Liver (tissue), 8 donors: ENCODE measurements at regions not wholly inside any gene's neighbourhood (a gene's known extent, or its start where the extent isn't known, plus 50 kb on each side); places are given as distances from the start of the nearest gene placed in this dataset.

Experiments used
- DNase-seq: peaks from one replicate; pipeline ENCODE4 v3.0.0-alpha.2; 2017; ENCODE audit warnings: low spot score
- H3K27ac ChIP-seq, 2 donors: one replicate each; pipeline ENCODE4 v1.7.0; 2013; ENCODE audit warnings: inconsistent platforms in 2 of 2, low read length in 2 of 2, control low read depth in 1 of 2, low read depth in 1 of 2, mild to moderate bottlenecking in 1 of 2
- H3K27me3 ChIP-seq, 4 donors: one replicate each; pipeline versions ENCODE4 v1.6.1 to v1.7.0; 2013; ENCODE audit warnings: low read length in 3 of 4, inconsistent platforms in 1 of 4, mild to moderate bottlenecking in 1 of 4, moderate library complexity in 1 of 4; ENCODE audit not compliant: control insufficient read depth in 4 of 4, insufficient read depth in 4 of 4
- H3K36me3 ChIP-seq, 4 donors: one replicate each; pipeline versions ENCODE4 v1.6.1 to v1.7.0; 2013; ENCODE audit warnings: low read length in 3 of 4, mild to moderate bottlenecking in 3 of 4, low read depth in 1 of 4, moderate library complexity in 1 of 4; ENCODE audit not compliant: control insufficient read depth in 4 of 4, insufficient read depth in 3 of 4
- H3K4me1 ChIP-seq, 4 donors: one replicate each; pipeline versions ENCODE4 v1.6.1 to v1.7.0; 2013; ENCODE audit warnings: low read length in 3 of 4, mild to moderate bottlenecking in 3 of 4, moderate library complexity in 1 of 4; ENCODE audit not compliant: control insufficient read depth in 4 of 4, insufficient read depth in 4 of 4
- H3K4me3 ChIP-seq, 3 donors: one replicate each; pipeline versions ENCODE4 v1.6.1 to v1.7.0; 2013; ENCODE audit warnings: low read length in 3 of 3, control low read depth in 1 of 3, low read depth in 1 of 3, mild to moderate bottlenecking in 1 of 3
- H3K9ac ChIP-seq, 2 donors: one replicate each; pipeline ENCODE4 v1.7.0; 2013; ENCODE audit warnings: low read length in 2 of 2, mild to moderate bottlenecking in 2 of 2, moderate library complexity in 2 of 2, control low read depth in 1 of 2, low read depth in 1 of 2
- H3K9me3 ChIP-seq, 4 donors: one replicate each; pipeline versions ENCODE4 v1.6.1 to v1.7.0; 2013; ENCODE audit warnings: low read length in 3 of 4; ENCODE audit not compliant: control insufficient read depth in 4 of 4
- ATF3 ChIP-seq: IDR thresholded peaks from 2 replicates; pipeline ENCODE4 v1.6.1; 2016; ENCODE audit warnings: antibody characterized with exemption
- CTCF ChIP-seq: fragments of 150-350 bp; IDR thresholded peaks from 2 replicates; pipeline ENCODE4 v1.5.1; 2017; ENCODE audit warnings: improper control_type of control experiment, low read depth, low read length; ENCODE audit not compliant: missing input control
- EGR1 ChIP-seq, 2 donors: IDR thresholded peaks; 2 replicates each; pipeline ENCODE4 v1.6.1; 2016 to 2018; ENCODE audit warnings: antibody characterized with exemption in 2 of 2, low read depth in 2 of 2
- FOXA1 ChIP-seq: IDR thresholded peaks from 2 replicates; pipeline ENCODE4 v1.6.1; 2016; ENCODE audit warnings: antibody characterized with exemption
- GABPA ChIP-seq, 2 donors: IDR thresholded peaks in 1 of 2; conservative IDR thresholded peaks in 1 of 2; 2 replicates each; pipeline ENCODE4 v1.6.1; 2016; ENCODE audit warnings: antibody characterized with exemption in 2 of 2, mild to moderate bottlenecking in 1 of 2, moderate library complexity in 1 of 2
- HNF4A ChIP-seq, 2 donors: conservative IDR thresholded peaks; 2 replicates each; pipeline ENCODE4 v1.6.1; 2016; ENCODE audit warnings: antibody characterized with exemption in 2 of 2, mild to moderate bottlenecking in 2 of 2
- JUND ChIP-seq, 2 donors: IDR thresholded peaks; 2 replicates each; pipeline ENCODE4 v1.6.1; 2016; ENCODE audit warnings: antibody characterized with exemption in 2 of 2
- MAX ChIP-seq: IDR thresholded peaks from 2 replicates; pipeline ENCODE4 v1.6.1; 2016; ENCODE audit warnings: antibody characterized with exemption
- NR2F2 ChIP-seq: IDR thresholded peaks from 2 replicates; pipeline ENCODE4 v1.6.1; 2016; ENCODE audit warnings: antibody characterized with exemption
- RAD21 ChIP-seq, 2 donors: IDR thresholded peaks; 2 replicates each; pipeline ENCODE4 v1.6.1; 2016; ENCODE audit warnings: antibody characterized with exemption in 2 of 2, mild to moderate bottlenecking in 2 of 2
- REST ChIP-seq: IDR thresholded peaks from 2 replicates; pipeline ENCODE4 v1.6.1; 2016; ENCODE audit warnings: antibody characterized with exemption, mild to moderate bottlenecking
- RXRA ChIP-seq, 2 donors: IDR thresholded peaks; 2 replicates each; pipeline ENCODE4 v1.6.1; 2017 to 2018; ENCODE audit warnings: antibody characterized with exemption in 2 of 2, mild to moderate bottlenecking in 1 of 2
- SP1 ChIP-seq: IDR thresholded peaks from 2 replicates; pipeline ENCODE4 v1.6.1; 2018; ENCODE audit warnings: antibody characterized with exemption, mild to moderate bottlenecking
- TAF1 ChIP-seq: conservative IDR thresholded peaks from 2 replicates; pipeline ENCODE4 v1.6.1; 2016; ENCODE audit warnings: antibody characterized with exemption, mild to moderate bottlenecking
- YY1 ChIP-seq: IDR thresholded peaks from 2 replicates; pipeline ENCODE4 v1.6.1; 2016; ENCODE audit warnings: antibody characterized with exemption, mild to moderate bottlenecking
- ZBTB33 ChIP-seq: IDR thresholded peaks from 2 replicates; pipeline ENCODE4 v1.6.1; 2016; ENCODE audit warnings: antibody characterized with exemption
- WGBS: extraction: QIAGEN DNeasy Blood & Tissue Kit; methylation state at CpG from one replicate; pipeline ENCODE4 v1.1.7; 2013; 5-methylcytosine and 5-hydroxymethylcytosine counted together
- donor health status: healthy.
- donor health status: healthy.
- donor health status: healthy.
- donor health status: healthy.
- donor health status: healthy.

GRCh38 chr10:42929993-42930392, 146.9 kb upstream of the RET start:
- no peak for TF ChIP-seq ZBTB33
- no peak for TF ChIP-seq MAX
- no peak for DNase-seq
- Histone ChIP-seq H3K9ac (no peak overlapping the region), H3K27me3 (peaks cover 0 to 4% (median under 1%) of the 10 kb centered on the region in 4 donors), H3K4me1 (peaks cover 3 to 13% (median 10%) of the 10 kb centered on the region in 4 donors), H3K4me3 (no peak overlapping the region), H3K27ac (no peak overlapping the region), H3K9me3 (no peaks in the 10 kb centered on the region), H3K36me3 (no peaks in the 10 kb centered on the region)
- 83% methylated on average over 8 of the region's 8 CpGs for WGBS

GRCh38 chr10:42930516-42931192, 146.2 kb upstream of the RET start:
- H3K36me3 ChIP-seq, result no peaks in the 10 kb centered on the region
- H3K4me3 ChIP-seq, result no peak overlapping the region
- 75% methylated on average over 11 of the region's 11 CpGs for WGBS
- H3K27ac ChIP-seq, result no peak overlapping the region
- H3K9ac ChIP-seq, result no peak overlapping the region
- H3K4me1 ChIP-seq, result peaks cover 3 to 13% (median 10%) of the 10 kb centered on the region in 4 donors
- peaks cover 0 to 4% (median under 1%) of the 10 kb centered on the region in 4 donors for H3K27me3 ChIP-seq
- DNase-seq, result peak; percentile 28
- H3K9me3 ChIP-seq, result no peaks in the 10 kb centered on the region
- TF ChIP-seq MAX, result no peak
- TF ChIP-seq FOXA1, result no peak
- no peak for TF ChIP-seq HNF4A (conservative IDR thresholded peaks at IDR 0.05)
- TF ChIP-seq CTCF, result no peak
- no peak for TF ChIP-seq YY1
- no peak for TF ChIP-seq REST
- no peak for TF ChIP-seq JUND (IDR thresholded peaks at IDR 0.05)
- TF ChIP-seq EGR1 (IDR thresholded peaks at IDR 0.05; ENCODE audit: low read depth in 2 of 2), result no peak
- no peak for TF ChIP-seq GABPA (IDR thresholded peaks at IDR 0.05 in 1 of 2, conservative IDR thresholded peaks at IDR 0.05 in 1 of 2)
- TF ChIP-seq NR2F2, result no peak
- TF ChIP-seq ATF3, result no peak
- no peak for TF ChIP-seq RXRA (IDR thresholded peaks at IDR 0.05)
- no peak for TF ChIP-seq TAF1
- TF ChIP-seq SP1, result no peak
- TF ChIP-seq RAD21 (IDR thresholded peaks at IDR 0.05), result no peak
